Testis (tissue), 2 donors: ENCODE measurements at regions not wholly inside any gene's neighbourhood (a gene's known extent, or its start where the extent isn't known, plus 50 kb on each side); places are given as distances from the start of the nearest gene placed in this dataset.

Source experiments
- DNase-seq: peaks from one replicate; pipeline ENCODE4 v3.0.0-alpha.2; 2019
- H3K27ac ChIP-seq, 2 donors: fragments of 200-600 bp; sonication (generic); one replicate each; pipeline ENCODE4 v1.5.1; 2019
- H3K27me3 ChIP-seq: fragments of 200-600 bp; sonication (generic); one replicate; pipeline ENCODE4 v1.5.1; 2019
- H3K36me3 ChIP-seq: fragments of 200-600 bp; sonication (generic); one replicate; pipeline ENCODE4 v1.5.1; 2017; ENCODE audit warnings: low read depth; ENCODE audit errors: missing control alignments
- H3K4me1 ChIP-seq: fragments of 200-600 bp; sonication (generic); one replicate; pipeline ENCODE4 v1.5.1; 2019
- H3K4me3 ChIP-seq, 2 donors: fragments of 200-600 bp; sonication (generic); one replicate each; pipeline ENCODE4 v1.5.1; 2017 to 2019
- H3K9me3 ChIP-seq: fragments of 200-600 bp; sonication (generic); one replicate; pipeline ENCODE4 v1.5.1; 2017
- POLR2A ChIP-seq: fragments of 450-650 bp; IDR thresholded peaks from one replicate; pipeline ENCODE4 v1.6.1; 2017; ENCODE audit warnings: antibody characterized with exemption, mild to moderate bottlenecking, moderate library complexity
- WGBS, 2 donors: methylation state at CpG; one replicate each; pipeline ENCODE4 v1.1.5; 2018; 5-methylcytosine and 5-hydroxymethylcytosine counted together
- intact Hi-C: fragments of 100-400 bp; cut with DNase I; formaldehyde crosslinking; loops from one replicate; pipeline ENCODE4 v1.15.1; 2023; ENCODE audit warnings: low total_unique reads
- TF ChIP-seq, protein P1 (sequence below), 3 experiments: fragments of 450-650 bp in 2 of 3; fragments of 200-600 bp in 1 of 3; sonication (generic) in 1 of 3; IDR thresholded peaks; one replicate each; pipeline ENCODE4 v1.5.1; 2016 to 2019; ENCODE audit warnings: antibody characterized with exemption in 3 of 3, mild to moderate bottlenecking in 2 of 3, moderate library complexity in 1 of 3

DNA sequence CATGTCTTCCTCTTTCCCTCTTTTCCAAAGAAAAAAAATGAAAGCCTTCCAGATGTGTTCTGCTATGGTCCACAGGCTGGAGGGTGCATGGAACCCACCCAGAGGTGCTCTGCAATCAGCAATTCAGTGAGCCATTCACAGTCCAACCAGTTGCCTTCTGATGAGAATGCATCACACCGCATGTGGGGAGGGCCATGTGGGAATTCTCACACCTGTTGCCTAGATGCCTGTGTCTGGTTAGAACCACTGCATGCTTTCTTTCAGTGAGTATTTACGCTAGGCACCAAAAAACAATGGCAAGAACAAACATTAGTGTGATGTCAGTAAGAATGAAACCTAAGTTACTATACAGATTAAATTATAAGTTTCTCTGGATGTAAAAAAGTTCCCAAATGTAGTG is 311.6 kb upstream of the CDYL start:
- H3K27me3 ChIP-seq: no peaks in the 10 kb centered on the region
- no peak for TF ChIP-seq POLR2A
- TF ChIP-seq, protein P1, sequence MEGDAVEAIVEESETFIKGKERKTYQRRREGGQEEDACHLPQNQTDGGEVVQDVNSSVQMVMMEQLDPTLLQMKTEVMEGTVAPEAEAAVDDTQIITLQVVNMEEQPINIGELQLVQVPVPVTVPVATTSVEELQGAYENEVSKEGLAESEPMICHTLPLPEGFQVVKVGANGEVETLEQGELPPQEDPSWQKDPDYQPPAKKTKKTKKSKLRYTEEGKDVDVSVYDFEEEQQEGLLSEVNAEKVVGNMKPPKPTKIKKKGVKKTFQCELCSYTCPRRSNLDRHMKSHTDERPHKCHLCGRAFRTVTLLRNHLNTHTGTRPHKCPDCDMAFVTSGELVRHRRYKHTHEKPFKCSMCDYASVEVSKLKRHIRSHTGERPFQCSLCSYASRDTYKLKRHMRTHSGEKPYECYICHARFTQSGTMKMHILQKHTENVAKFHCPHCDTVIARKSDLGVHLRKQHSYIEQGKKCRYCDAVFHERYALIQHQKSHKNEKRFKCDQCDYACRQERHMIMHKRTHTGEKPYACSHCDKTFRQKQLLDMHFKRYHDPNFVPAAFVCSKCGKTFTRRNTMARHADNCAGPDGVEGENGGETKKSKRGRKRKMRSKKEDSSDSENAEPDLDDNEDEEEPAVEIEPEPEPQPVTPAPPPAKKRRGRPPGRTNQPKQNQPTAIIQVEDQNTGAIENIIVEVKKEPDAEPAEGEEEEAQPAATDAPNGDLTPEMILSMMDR (IDR thresholded peaks at IDR 0.05): no peak
- intact Hi-C loops: no loop called here
- H3K36me3 ChIP-seq: no peaks in the 10 kb centered on the region
- H3K4me3 ChIP-seq: no peak overlapping the region
- DNase-seq: no peak
- 93 to 97% methylated on average over 2 of the region's 2 CpGs for WGBS, 2 donors
- no peak overlapping the region for H3K27ac ChIP-seq
- no peaks in the 10 kb centered on the region for H3K9me3 ChIP-seq
- H3K4me1 ChIP-seq: peaks cover 18% of the 10 kb centered on the region

DNA sequence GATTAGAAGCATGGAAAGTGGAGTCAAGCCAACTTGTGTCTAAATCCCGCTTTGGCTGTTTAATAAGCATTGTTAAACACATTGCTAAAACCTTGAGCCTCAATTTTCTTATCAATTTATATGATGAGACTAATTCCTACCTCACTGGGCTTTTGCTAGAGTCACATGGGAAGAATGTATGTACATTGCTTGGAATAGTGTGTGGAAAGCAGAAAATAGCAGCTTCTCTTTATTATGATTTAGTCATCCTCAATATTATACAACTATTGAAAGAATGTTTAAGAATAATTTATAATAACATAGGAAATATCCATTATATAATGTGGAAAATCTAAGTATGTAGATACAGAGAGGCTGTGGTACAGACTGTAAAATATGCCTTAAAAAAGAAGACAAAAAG is 313.0 kb upstream of the CDYL start:
- TF ChIP-seq POLR2A: no peak
- TF ChIP-seq, protein P1 (IDR thresholded peaks at IDR 0.05): no peak
- intact Hi-C loops: no loop called here
- 63 to 76% methylated on average over 1 of the region's 1 CpG for WGBS, 2 donors
- Histone ChIP-seq H3K27me3 (no peaks in the 10 kb centered on the region), H3K27ac (no peak overlapping the region), H3K9me3 (no peaks in the 10 kb centered on the region), H3K4me1 (peaks cover 20% of the 10 kb centered on the region), H3K4me3 (no peak overlapping the region), H3K36me3 (no peaks in the 10 kb centered on the region)
- DNase-seq: no peak

DNA sequence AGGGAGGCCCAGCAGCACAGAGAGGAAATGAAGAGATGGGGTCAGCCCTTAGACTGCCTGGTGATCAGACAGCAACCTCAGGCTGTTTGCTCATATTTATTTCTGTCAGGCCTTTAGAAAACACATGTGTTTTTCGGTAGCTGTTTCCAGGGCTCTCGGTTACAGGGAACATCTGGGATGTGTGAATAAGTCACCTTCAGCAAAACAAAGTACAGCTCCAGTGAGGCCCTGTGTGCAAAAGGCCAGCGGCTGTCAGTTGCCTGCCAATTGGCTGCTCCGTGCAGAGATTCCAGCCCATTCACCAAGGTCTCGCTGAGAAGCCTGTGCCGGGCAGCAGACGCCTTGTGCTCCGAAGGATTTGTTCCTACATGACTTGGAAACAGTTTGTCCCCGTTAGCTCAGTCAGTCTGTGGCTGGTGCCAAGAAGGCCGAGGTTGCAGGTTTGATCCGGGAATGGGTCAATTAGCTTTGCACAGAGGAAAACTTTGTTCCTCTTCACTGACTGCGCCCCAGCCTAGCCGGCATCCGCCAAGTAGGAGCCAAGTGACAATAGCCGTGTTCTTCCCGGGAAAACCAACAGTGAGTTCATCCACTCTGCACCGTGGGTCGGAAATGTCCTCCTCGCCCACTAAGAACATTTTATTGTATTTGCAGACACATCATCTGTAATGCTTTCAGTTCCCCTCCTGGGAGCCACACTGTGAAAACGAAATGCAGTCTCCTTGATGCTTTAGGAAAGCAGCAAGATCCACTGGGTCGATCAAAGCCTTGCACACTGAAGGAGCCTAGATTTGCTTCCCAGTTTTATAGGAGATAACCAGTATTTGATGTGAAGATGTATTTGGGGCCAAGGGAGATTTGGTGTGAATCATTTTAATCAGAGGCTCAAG is 315.4 kb upstream of the CDYL start:
- no peaks in the 10 kb centered on the region for H3K36me3 ChIP-seq
- intact Hi-C loops: no loop called here
- 10 to 15% methylated on average over 16 to 21 of the region's 21 CpGs for WGBS, 2 donors
- peaks cover 20% of the 10 kb centered on the region for H3K4me1 ChIP-seq
- no peak overlapping the region for H3K4me3 ChIP-seq
- no peaks in the 10 kb centered on the region for H3K9me3 ChIP-seq
- TF ChIP-seq, protein P1 (IDR thresholded peaks at IDR 0.05): no peak
- no peak for TF ChIP-seq POLR2A
- H3K27me3 ChIP-seq: no peaks in the 10 kb centered on the region
- peak; percentile 90 for DNase-seq
- H3K27ac ChIP-seq: no peak overlapping the region

DNA sequence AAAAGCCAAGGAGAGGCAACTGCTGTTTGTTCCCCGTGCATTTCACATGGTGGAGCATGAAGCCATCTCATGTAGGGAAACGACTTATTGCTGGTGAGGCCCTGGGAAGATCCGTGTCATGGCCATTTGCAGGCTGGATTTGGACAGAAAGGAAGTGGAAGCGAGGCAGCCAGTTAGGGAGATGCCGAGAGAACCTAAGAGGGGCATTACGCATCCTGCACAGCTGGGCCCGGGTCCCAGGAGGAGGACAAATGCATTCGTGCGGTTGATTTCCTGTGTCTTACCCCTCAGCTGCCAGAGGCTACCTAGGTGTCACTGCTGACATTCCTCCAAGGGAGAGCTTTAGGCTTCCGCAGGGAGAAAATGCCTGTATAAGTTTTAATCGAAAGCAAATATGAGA is 316.2 kb upstream of the CDYL start:
- no peaks in the 10 kb centered on the region for H3K9me3 ChIP-seq
- peaks cover 20% of the 10 kb centered on the region for H3K4me1 ChIP-seq
- no peaks in the 10 kb centered on the region for H3K27me3 ChIP-seq
- TF ChIP-seq, protein P1 (IDR thresholded peaks at IDR 0.05): no peak
- TF ChIP-seq POLR2A: no peak
- no peak for DNase-seq
- intact Hi-C loops: no loop called here
- no peak overlapping the region for H3K4me3 ChIP-seq
- no peaks in the 10 kb centered on the region for H3K36me3 ChIP-seq
- no peak overlapping the region for H3K27ac ChIP-seq
- 68 to 69% methylated on average over 11 of the region's 11 CpGs for WGBS, 2 donors

DNA sequence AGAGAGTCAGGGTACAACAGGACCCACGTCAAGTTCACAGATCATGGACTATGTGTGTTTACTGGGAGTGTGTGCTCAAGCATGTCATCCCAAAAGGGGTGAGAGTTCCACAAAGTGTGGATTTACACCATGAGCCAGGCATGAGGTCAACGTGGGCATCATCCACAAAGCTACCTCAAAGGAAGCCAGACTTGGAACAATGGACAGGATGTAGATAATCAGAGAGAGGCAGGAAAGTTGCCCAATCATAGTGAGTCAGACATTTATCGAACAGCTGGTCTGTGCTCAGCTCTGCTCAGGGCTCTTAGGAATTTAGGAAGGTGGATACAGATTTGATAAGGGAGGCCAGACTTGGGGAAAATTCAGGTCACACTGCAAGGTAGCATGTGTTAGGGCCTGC is 317.2 kb upstream of the CDYL start:
- no peaks in the 10 kb centered on the region for H3K27me3 ChIP-seq
- WGBS, 2 donors: 70 to 73% methylated on average over 3 of the region's 3 CpGs
- H3K4me3 ChIP-seq: no peak overlapping the region
- no peaks in the 10 kb centered on the region for H3K9me3 ChIP-seq
- DNase-seq: no peak
- intact Hi-C loops: no loop called here
- H3K36me3 ChIP-seq: no peaks in the 10 kb centered on the region
- H3K4me1 ChIP-seq: peaks cover 20% of the 10 kb centered on the region
- H3K27ac ChIP-seq: no peak overlapping the region
- TF ChIP-seq, protein P1 (IDR thresholded peaks at IDR 0.05): no peak
- no peak for TF ChIP-seq POLR2A
